ENCODE measurements at regions not wholly inside any gene's neighbourhood (a gene's known extent, or its start where the extent isn't known, plus 50 kb on each side); places are given as distances from the start of the nearest gene placed in this dataset.

DNA sequence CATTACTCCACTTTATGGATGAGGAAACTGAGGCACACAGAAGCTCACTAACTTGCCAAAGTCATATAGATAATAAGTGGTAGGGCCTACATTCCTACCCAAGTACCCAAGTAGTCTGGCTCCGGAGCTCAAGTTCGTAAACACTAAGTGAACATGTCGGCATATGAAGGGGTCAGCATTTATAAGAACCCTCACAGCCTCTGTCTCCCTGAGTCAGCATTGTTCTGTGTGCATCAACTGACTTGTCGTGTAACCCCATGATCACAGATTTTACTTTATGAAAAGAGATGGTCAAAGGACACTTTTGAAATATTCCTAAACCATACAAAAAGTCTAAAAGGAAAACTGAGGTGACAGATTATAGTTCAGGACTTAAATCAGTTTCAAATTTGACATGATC is 260.1 kb upstream of the CCDC54 start:
- peaks cover 7% of the 10 kb centered on the region for H3K4me1 Mint-ChIP-seq (ENCODE audit: low read depth)
- H3K27me3 Mint-ChIP-seq (ENCODE audit: low read depth) = no peaks in the 10 kb centered on the region
- DNase-seq (ENCODE audit: low spot score) = no peak
- H3K27ac Mint-ChIP-seq (ENCODE audit: unreplicated experiment) = no peak overlapping the region
- no peaks in the 10 kb centered on the region for H3K9me3 Mint-ChIP-seq (ENCODE audit: low read depth)
- H3K36me3 Mint-ChIP-seq (ENCODE audit: low read depth) = no peaks in the 10 kb centered on the region
- H3K4me3 Mint-ChIP-seq (ENCODE audit: unreplicated experiment) = no peak overlapping the region
- TF ChIP-seq, protein P1, sequence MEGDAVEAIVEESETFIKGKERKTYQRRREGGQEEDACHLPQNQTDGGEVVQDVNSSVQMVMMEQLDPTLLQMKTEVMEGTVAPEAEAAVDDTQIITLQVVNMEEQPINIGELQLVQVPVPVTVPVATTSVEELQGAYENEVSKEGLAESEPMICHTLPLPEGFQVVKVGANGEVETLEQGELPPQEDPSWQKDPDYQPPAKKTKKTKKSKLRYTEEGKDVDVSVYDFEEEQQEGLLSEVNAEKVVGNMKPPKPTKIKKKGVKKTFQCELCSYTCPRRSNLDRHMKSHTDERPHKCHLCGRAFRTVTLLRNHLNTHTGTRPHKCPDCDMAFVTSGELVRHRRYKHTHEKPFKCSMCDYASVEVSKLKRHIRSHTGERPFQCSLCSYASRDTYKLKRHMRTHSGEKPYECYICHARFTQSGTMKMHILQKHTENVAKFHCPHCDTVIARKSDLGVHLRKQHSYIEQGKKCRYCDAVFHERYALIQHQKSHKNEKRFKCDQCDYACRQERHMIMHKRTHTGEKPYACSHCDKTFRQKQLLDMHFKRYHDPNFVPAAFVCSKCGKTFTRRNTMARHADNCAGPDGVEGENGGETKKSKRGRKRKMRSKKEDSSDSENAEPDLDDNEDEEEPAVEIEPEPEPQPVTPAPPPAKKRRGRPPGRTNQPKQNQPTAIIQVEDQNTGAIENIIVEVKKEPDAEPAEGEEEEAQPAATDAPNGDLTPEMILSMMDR (IDR thresholded peaks at IDR 0.05) = no peak

DNA sequence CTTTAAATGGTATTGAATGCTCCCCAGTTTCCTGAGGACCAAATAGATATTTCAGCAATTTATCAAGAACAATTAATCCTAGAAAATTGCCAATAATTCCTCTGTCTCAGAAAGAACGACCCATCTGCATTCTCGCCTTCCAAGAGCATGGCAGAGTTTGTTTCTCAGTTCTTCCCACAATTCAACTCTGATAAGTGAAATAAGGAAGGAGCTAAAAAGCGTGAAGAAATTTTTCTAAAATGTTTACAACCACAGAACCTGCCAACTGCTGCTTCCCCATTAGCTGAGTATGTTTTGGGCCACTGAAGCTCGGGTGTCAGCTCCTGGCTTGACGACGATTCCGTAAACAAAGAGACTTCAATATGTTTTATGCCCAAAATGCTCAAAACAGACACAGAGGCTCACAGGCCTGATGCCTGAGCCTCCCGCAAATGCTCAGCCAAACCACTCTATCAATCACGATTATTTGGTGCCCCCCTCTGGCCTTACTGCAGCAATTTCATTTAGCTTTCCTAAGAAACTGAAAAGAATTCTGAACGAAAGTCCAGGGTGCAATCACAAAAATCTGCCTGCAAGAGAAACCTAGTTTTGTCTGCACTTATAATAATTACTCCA is 259.2 kb upstream of the CCDC54 start:
- peaks cover 7% of the 10 kb centered on the region for H3K4me1 Mint-ChIP-seq (ENCODE audit: low read depth)
- H3K27me3 Mint-ChIP-seq (ENCODE audit: low read depth) = no peaks in the 10 kb centered on the region
- H3K4me3 Mint-ChIP-seq (ENCODE audit: unreplicated experiment) = no peak overlapping the region
- TF ChIP-seq, protein P1 (IDR thresholded peaks at IDR 0.05) = peak; percentile 88
- no peaks in the 10 kb centered on the region for H3K36me3 Mint-ChIP-seq (ENCODE audit: low read depth)
- DNase-seq (ENCODE audit: low spot score) = no peak
- H3K9me3 Mint-ChIP-seq (ENCODE audit: low read depth) = no peaks in the 10 kb centered on the region
- H3K27ac Mint-ChIP-seq (ENCODE audit: unreplicated experiment) = no peak overlapping the region

DNA sequence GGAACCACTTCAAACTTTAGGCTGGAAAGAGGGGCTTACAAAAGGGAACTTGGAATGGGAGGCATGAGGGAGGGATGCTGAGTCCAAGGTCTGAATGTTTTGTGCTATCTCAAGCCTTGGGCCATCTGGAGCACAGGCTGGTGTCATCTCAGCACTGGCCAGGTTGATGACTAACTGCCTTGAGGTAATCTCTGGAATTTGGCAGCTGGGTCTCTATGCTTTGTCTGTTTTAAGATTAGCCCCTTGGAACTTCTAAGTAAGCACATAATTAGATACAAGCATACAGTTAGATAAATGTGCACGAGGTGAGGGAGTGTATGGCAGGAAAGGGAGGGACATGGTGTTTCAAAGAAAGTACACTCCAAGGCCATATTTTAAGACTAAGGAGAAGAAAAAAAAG is 252.4 kb upstream of the CCDC54 start:
- H3K4me1 Mint-ChIP-seq (ENCODE audit: low read depth) = peaks cover 13% of the 10 kb centered on the region
- H3K4me3 Mint-ChIP-seq (ENCODE audit: unreplicated experiment) = no peak overlapping the region
- no peaks in the 10 kb centered on the region for H3K36me3 Mint-ChIP-seq (ENCODE audit: low read depth)
- H3K9me3 Mint-ChIP-seq (ENCODE audit: low read depth) = no peaks in the 10 kb centered on the region
- DNase-seq (ENCODE audit: low spot score) = no peak
- no peaks in the 10 kb centered on the region for H3K27me3 Mint-ChIP-seq (ENCODE audit: low read depth)
- H3K27ac Mint-ChIP-seq (ENCODE audit: unreplicated experiment) = no peak overlapping the region
- TF ChIP-seq, protein P1 (IDR thresholded peaks at IDR 0.05) = no peak

DNA sequence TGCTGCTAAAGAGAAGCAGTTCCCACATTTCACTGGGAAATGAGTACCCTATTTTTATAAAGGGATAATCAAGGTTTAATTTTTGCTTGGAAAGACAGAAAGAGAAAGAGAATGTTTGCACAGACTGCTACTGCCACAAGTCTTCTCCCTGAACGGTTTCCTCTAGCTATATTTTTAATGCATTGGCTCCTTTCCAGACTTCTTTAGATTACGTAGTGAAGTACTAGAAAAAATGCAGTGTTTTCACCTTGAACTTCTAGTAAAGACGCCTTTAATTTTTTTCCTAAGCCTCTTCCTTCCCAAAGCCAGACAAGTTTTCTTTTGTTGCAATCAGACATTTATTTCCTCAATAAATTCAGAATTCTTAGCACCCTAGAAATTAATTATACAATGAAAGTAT is 248.3 kb upstream of the CCDC54 start:
- no peak overlapping the region for H3K4me3 Mint-ChIP-seq (ENCODE audit: unreplicated experiment)
- no peaks in the 10 kb centered on the region for H3K36me3 Mint-ChIP-seq (ENCODE audit: low read depth)
- peaks cover 19% of the 10 kb centered on the region for H3K4me1 Mint-ChIP-seq (ENCODE audit: low read depth)
- no peak overlapping the region for H3K27ac Mint-ChIP-seq (ENCODE audit: unreplicated experiment)
- no peaks in the 10 kb centered on the region for H3K27me3 Mint-ChIP-seq (ENCODE audit: low read depth)
- TF ChIP-seq, protein P1 (IDR thresholded peaks at IDR 0.05) = no peak
- no peak for DNase-seq (ENCODE audit: low spot score)
- no peaks in the 10 kb centered on the region for H3K9me3 Mint-ChIP-seq (ENCODE audit: low read depth)

DNA sequence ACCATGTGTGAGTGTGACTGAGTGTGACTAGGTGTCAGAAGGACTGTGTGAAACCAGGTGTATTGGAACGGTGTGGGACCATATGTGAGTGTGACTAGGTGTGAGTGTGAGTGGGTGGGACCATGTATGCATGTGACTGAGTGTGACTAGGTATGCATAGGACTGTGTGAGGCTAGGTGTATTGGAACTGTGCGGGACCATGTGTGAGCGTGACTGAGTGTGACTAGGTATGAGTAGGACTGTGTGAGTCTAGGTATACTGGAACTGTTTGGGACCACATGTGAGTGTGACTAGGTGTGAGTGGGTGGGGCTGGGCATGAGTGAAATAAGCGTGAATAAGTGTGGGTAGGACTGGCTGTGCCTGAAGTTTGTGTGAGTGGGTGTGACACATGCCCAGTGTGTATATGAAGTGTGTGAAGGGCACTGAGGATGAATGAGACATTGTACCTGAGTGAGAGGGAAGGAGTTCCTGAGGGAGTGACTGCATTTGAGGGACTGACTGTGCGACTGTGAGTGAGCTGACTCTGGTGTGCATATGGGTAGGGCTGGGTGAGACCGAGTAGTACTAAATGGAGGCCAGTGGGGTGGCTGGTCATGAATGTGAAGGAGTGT is 247.0 kb upstream of the CCDC54 start:
- Mint-ChIP-seq H3K4me3 (ENCODE audit: unreplicated experiment) (no peak overlapping the region), H3K36me3 (ENCODE audit: low read depth) (no peaks in the 10 kb centered on the region), H3K4me1 (ENCODE audit: low read depth) (peaks cover 13% of the 10 kb centered on the region), H3K27ac (ENCODE audit: unreplicated experiment) (no peak overlapping the region), H3K9me3 (ENCODE audit: low read depth) (no peaks in the 10 kb centered on the region), H3K27me3 (ENCODE audit: low read depth) (no peaks in the 10 kb centered on the region)
- TF ChIP-seq, protein P1 (IDR thresholded peaks at IDR 0.05) = no peak
- no peak for DNase-seq (ENCODE audit: low spot score)

All from chondrocyte (in vitro differentiated cells).